GM21723 (cell line): ENCODE measurements at regions not wholly inside any gene's neighbourhood (a gene's known extent, or its start where the extent isn't known, plus 50 kb on each side); places are given as distances from the start of the nearest gene placed in this dataset.
"Not testable (repeated sequence)": the region's sequence is repeated elsewhere in the genome, so short reads cannot be mapped to it uniquely, and the experiment has no call there.

Experiments used
- ATAC-seq: cut with Tn5 transposase; IDR thresholded peaks from one replicate; pipeline ENCODE4 v1.9.1; 2021; ENCODE audit warnings: mild to moderate bottlenecking, moderate library complexity; ENCODE audit not compliant: unreplicated experiment

GRCh38 chr4:174183259-174183658 is 100.2 kb downstream of the FBXO8 start:
- no peak for ATAC-seq

- no peak for ATAC-seq
Measured at GRCh38 chr4:174181827-174182226, 101.6 kb downstream of the FBXO8 start.

DNA sequence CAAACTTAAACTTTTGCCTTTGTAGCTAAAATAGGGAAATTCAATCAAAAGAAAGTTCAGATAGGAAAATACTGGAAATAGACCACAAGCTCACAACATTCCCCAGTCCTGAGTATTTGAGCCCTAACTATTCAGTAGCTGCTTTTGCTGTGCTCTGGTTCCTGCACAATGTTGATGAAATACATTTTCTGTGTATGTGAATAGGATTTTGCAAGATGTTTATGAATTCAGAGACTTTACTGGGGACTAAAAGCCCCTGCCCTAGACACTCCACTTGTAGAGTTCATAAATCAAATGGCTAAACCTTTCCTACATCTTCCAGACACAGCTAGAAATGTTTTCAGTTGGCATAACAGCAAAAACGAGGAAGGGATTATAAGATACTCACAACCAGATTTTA is 105.9 kb downstream of the FBXO8 start:
- ATAC-seq, result no peak

- ATAC-seq, result not testable (repeated sequence)
Measured at GRCh38 chr4:174175836-174176235, 107.6 kb downstream of the FBXO8 start.

DNA sequence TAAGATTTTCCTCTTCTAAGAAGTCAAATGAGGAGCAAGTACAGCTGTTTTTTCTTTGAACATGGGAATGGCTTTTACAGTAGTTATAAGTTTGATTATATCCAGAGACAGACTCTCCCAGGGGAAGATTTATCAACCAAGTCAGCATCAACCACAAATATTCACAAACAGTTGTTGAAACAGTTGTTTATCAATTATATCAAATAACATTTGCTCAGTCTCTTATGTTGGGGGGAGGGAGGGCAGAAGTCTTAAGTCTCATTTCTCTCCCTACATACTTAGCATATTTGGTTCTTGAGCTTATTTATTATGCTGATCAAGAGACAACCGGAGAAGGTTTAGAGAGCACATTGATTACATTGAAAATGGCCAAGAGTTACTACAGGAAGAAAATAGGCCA is 110.1 kb downstream of the FBXO8 start:
- ATAC-seq, result no peak

DNA sequence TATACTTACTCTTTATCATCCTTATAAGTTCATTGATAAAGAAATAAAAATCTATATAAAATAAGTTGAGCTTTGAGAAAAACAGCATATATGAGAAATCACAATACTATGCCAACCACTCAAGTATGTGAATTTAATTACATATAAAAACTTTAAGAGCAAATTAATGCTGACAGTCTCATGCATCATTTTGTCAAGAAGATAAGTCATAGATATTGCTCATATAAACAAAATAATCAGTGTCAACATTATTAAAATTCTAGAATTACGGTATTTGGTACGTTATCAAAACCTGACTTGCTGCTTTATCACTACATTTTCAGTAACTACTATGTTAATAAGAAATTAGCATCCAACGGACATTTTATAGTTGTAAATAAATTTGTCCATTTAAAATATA is 111.2 kb downstream of the FBXO8 start:
- no peak for ATAC-seq

- no peak for ATAC-seq
Measured at GRCh38 chr4:174170906-174171305, 112.6 kb downstream of the FBXO8 start.

GRCh38 chr4:174170091-174170490 is 113.4 kb downstream of the FBXO8 start:
- no peak for ATAC-seq

- ATAC-seq, result no peak
Measured at GRCh38 chr4:174157106-174157607, 126.3 kb downstream of the FBXO8 start.

- ATAC-seq, result peak; percentile 90
Measured at GRCh38 chr4:174156239-174156826, 127.1 kb downstream of the FBXO8 start.

- ATAC-seq, result no peak
Measured at GRCh38 chr4:174154215-174154854, 129.1 kb downstream of the FBXO8 start.

DNA sequence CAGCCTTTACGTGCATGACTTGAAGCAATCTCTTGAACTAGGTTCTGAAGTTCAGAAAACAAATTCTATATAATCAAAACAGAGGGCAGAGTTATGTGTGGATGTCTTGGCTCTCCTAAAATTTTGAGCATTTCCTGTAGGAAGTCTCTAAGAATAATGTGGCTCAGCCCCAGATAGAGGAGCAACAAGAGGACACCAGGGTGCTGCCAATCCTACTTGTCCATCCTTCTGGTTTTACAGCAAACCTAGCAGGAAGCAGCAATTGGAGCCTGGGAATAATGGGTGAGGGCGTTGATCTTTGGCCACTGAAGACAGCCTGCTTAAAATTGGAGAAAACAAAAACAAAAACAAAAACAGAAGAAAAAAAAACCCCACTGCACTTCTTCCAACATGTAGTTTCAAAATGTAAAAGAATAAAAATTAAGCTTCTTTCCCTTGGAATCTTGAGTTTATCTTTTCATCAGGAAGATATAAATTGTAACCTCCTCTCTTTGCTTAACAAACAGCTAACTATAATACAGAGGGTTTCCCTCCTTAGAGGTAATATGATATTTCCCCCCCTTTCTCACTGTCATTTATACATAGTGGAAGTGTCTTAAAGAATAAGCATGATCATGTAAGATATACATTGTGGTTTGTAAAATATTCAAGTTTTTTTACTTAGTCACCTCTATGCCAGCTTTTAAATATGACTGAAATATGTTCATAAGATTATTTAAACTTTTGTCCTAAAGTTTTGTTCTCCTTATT is 130.6 kb downstream of the FBXO8 start:
- no peak for ATAC-seq

- ATAC-seq, result no peak
Measured at GRCh38 chr4:174147863-174148262, 135.6 kb downstream of the FBXO8 start.

DNA sequence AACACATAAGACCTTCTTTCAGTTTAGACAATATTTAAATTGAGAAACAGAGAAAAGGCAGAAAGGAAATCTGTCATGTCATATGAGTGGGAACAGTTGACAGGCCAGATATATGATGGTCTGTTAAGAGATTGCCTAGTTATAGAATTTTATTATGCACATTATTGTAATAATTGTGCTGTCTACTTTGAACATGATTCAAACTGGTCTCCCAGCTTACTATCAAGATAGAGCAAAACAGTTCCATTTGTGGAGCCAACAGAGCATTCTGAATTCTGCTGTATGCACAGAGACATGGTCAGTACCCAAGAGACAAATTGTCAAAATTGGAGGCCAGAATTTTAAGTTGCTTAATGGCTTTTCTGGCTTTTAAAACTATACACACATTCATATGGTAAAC is 139.4 kb downstream of the FBXO8 start:
- no peak for ATAC-seq

- ATAC-seq, result no peak
Measured at GRCh38 chr4:174141876-174142275, 141.6 kb downstream of the FBXO8 start.

GRCh38 chr4:174138616-174139015 is 144.9 kb downstream of the FBXO8 start:
- no peak for ATAC-seq

- ATAC-seq, result no peak
Measured at GRCh38 chr4:174137698-174138097, 145.8 kb downstream of the FBXO8 start.

GRCh38 chr4:174135936-174136406 is 147.5 kb downstream of the FBXO8 start:
- ATAC-seq, result no peak

- ATAC-seq, result no peak
Measured at GRCh38 chr4:174135530-174135929, 147.9 kb downstream of the FBXO8 start.

DNA sequence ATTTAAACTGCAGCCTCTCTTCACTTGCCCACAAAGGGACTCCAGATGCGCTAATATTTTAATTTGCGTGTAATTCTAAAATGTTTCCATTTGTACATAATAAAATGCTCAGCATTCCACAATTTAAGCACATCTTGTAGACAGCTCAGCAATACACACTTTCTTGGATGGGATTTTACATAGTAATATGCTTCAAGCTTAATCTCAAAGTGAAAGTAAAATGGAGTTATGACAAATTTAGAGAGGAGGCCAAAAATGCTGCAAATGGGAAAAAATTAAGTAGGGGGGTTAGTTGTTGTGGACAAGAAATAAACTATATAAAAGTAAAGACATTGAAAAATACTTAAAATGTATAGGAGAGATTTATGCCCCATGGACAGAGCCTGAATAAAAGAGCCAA is 149.1 kb downstream of the FBXO8 start:
- no peak for ATAC-seq

DNA sequence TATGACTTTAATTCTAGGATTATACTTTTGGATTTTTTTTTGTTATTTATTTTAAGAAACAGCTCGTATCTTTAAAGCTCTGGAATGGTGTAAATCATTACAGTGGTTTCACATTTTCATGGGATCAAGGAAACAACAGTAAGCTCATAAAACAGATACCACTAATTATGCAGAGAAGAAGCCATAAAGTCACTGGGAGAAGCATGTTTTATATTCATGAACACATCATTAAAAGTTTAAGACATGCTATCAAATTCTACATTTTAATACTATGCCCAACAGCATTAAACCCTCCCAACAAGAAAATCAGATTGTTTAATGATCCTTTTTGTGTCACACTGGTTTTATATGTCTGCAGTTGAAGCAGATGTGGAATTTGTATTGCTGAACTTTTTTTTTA is 149.9 kb downstream of the FBXO8 start:
- ATAC-seq, result no peak

DNA sequence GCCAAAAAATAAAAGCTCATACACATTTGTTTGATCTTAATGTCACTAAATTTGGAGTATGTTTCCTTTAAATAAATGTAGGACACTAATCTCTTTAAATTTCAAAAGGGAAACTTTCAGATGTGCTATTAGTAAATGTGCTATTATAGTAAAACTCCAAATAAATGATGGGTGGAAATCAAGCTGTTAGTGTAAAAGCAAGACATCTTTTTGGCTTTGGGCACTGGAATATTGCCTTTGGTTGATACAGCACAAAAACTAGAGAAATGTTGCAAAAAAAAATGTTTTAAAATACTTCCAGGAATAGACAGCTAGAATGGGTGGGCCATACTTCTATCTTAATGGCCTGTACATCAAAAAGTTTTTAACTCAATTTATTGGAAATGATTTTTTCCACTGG is 151.6 kb downstream of the FBXO8 start:
- no peak for ATAC-seq
